Sigmoid colon (tissue), 6 donors: ENCODE measurements at regions not wholly inside any gene's neighbourhood (a gene's known extent, or its start where the extent isn't known, plus 50 kb on each side); places are given as distances from the start of the nearest gene placed in this dataset.
"Not testable (repeated sequence)": the region's sequence is repeated elsewhere in the genome, so short reads cannot be mapped to it uniquely, and the experiment has no call there.

Source experiments
- DNase-seq: peaks from one replicate; pipeline ENCODE4 v3.0.0-alpha.2; 2019
- H3K27ac ChIP-seq, 4 donors: fragments of 200-600 bp; sonication (generic); one replicate each; pipeline ENCODE4 v1.5.1; 2016 to 2019; ENCODE audit warnings: mild to moderate bottlenecking in 1 of 4
- H3K27me3 ChIP-seq, 3 donors: fragments of 200-600 bp; sonication (generic); one replicate each; pipeline ENCODE4 v1.5.1; 2019; ENCODE audit warnings: mild to moderate bottlenecking in 1 of 3
- H3K36me3 ChIP-seq, 4 donors: fragments of 200-600 bp; sonication (generic); one replicate each; pipeline ENCODE4 v1.5.1; 2016 to 2019
- H3K4me1 ChIP-seq, 4 donors: fragments of 200-600 bp; sonication (generic); one replicate each; pipeline ENCODE4 v1.5.1; 2017 to 2019
- H3K4me3 ChIP-seq, 4 donors: fragments of 200-600 bp; sonication (generic); one replicate each; pipeline ENCODE4 v1.5.1; 2017 to 2019; ENCODE audit warnings: mild to moderate bottlenecking in 2 of 4, moderate library complexity in 1 of 4
- H3K9me3 ChIP-seq, 4 donors: fragments of 200-600 bp in 3 of 4; sonication (generic) in 3 of 4; one replicate each; pipeline versions ENCODE4 v1.5.1 to v1.6.1; 2013 to 2019
- CTCF ChIP-seq, 4 experiments: fragments of 450-650 bp in 3 of 4; fragments of 200-600 bp in 1 of 4; IDR thresholded peaks; one replicate each; pipeline ENCODE4 v1.5.1; 2016 to 2019; ENCODE audit warnings: antibody characterized with exemption in 4 of 4, mild to moderate bottlenecking in 3 of 4, moderate library complexity in 2 of 4
- EP300 ChIP-seq, 4 donors: sonication (generic); formaldehyde crosslinking; IDR thresholded peaks; one replicate each; pipeline ENCODE4 v1.6.1; 2017; ENCODE audit warnings: antibody characterized with exemption in 4 of 4
- POLR2A ChIP-seq, 2 donors: fragments of 450-650 bp; IDR thresholded peaks; one replicate each; pipeline ENCODE4 v1.6.1; 2016; ENCODE audit warnings: antibody characterized with exemption in 2 of 2, mild to moderate bottlenecking in 2 of 2, moderate library complexity in 2 of 2
- POLR2AphosphoS5 ChIP-seq, 4 donors: sonication (generic); formaldehyde crosslinking; IDR thresholded peaks; one replicate each; pipeline ENCODE4 v1.6.1; 2017; ENCODE audit warnings: antibody characterized with exemption in 4 of 4
- WGBS, 2 donors: extraction: QIAGEN DNeasy Blood & Tissue Kit; methylation state at CpG; one replicate each; pipeline ENCODE4 v1.1.7; 2013; 5-methylcytosine and 5-hydroxymethylcytosine counted together
- intact Hi-C: fragments of 100-400 bp; cut with DNase I; formaldehyde crosslinking; loops from one replicate; pipeline ENCODE4 v1.15.1; 2023
- donor health status: healthy with polysubstance abuse.
- donor health status: healthy.

GRCh38 chr5:124613273-124613953 is 133.0 kb downstream of the ZNF608 start:
- intact Hi-C loops, result no loop called here
- Histone ChIP-seq H3K4me1 (no peaks in the 10 kb centered on the region), H3K4me3 (no peak overlapping the region), H3K9me3 (no peaks in the 10 kb centered on the region), H3K27me3 (no peaks in the 10 kb centered on the region), H3K36me3 (no peaks in the 10 kb centered on the region), H3K27ac (no peak overlapping the region)
- TF ChIP-seq CTCF (IDR thresholded peaks at IDR 0.05), result no peak
- no peak for TF ChIP-seq EP300 (IDR thresholded peaks at IDR 0.05)
- TF ChIP-seq POLR2A (IDR thresholded peaks at IDR 0.05), result no peak
- TF ChIP-seq POLR2AphosphoS5 (IDR thresholded peaks at IDR 0.05), result no peak
- WGBS, 2 donors, result 94% methylated on average over 3 of the region's 3 CpGs
- DNase-seq, result no peak

GRCh38 chr5:124612023-124612422 is 134.4 kb downstream of the ZNF608 start:
- H3K36me3 ChIP-seq, result no peaks in the 10 kb centered on the region
- 82 to 89% methylated on average over 7 of the region's 7 CpGs for WGBS, 2 donors
- H3K9me3 ChIP-seq, result no peaks in the 10 kb centered on the region
- H3K4me3 ChIP-seq, result no peak overlapping the region
- DNase-seq, result no peak
- H3K27me3 ChIP-seq, result no peaks in the 10 kb centered on the region
- no peak overlapping the region for H3K27ac ChIP-seq
- intact Hi-C loops, result no loop called here
- H3K4me1 ChIP-seq, result no peaks in the 10 kb centered on the region
- no peak for TF ChIP-seq POLR2AphosphoS5 (IDR thresholded peaks at IDR 0.05)
- no peak for TF ChIP-seq CTCF (IDR thresholded peaks at IDR 0.05)
- no peak for TF ChIP-seq EP300 (IDR thresholded peaks at IDR 0.05)
- no peak for TF ChIP-seq POLR2A (IDR thresholded peaks at IDR 0.05)

DNA sequence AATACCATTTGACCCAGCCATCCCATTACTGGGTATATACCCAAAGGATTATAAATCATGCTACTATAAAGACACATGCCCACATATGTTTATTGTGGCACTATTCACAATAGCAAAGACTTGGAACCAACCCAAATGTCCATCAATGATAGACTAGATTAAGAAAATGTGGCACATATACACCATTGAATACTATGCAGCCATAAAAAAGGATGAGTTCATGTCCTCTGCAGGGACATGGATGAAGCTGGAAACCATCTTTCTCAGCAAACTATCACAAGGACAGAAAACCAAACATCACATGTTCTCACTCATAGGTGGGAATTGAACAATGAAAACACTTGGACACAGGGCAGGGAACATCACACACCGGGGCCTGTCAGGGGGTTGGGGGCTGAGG is 135.2 kb downstream of the ZNF608 start:
- H3K27ac ChIP-seq, H3K27me3 ChIP-seq, H3K4me1 ChIP-seq, DNase-seq, H3K9me3 ChIP-seq, H3K4me3 ChIP-seq, intact Hi-C loops, H3K36me3 ChIP-seq: not testable (repeated sequence)
- 91 to 100% methylated on average over 1 of the region's 1 CpG for WGBS, 2 donors

DNA sequence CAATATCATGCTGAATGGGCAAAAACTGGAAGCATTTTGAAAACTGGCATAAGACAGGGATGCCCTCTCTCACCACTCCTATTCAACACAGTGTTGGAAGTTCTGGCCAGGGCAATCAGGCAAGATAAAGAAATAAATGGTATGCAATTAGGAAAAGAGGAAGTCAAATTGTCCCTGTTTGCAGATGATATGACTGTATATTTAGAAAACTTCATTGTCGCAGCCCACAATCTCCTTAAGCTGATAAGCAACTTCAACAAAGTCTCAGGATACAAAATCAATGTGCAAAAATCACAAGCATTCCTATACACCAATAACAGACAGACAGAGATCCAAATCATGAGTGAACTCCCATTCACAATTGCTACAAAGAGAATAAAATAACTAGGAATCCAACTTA is 136.8 kb downstream of the ZNF608 start:
- intact Hi-C loops, H3K27ac ChIP-seq: not testable (repeated sequence)
- 61 to 80% methylated on average over 1 of the region's 1 CpG for WGBS, 2 donors

DNA sequence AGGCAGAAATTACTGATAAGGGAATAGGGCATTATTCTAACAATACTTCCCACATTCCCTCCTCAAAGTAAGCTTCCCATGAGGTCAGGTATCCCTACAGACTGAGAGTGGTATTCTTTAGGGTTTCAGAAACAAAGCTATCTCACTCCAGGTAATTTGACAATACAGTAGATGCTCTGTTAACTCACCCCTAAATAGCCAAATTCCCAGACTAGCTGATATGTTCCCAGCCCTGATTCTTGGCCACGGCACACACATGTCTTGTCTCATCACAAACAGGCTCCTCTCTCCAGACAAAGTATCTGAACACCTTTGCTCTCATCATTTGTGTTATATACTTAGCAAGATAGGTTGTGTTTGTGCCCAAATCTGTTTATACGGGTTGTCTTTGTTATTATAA is 139.9 kb downstream of the ZNF608 start:
- H3K36me3 ChIP-seq, result no peaks in the 10 kb centered on the region
- no peak overlapping the region for H3K4me3 ChIP-seq
- no peaks in the 10 kb centered on the region for H3K27me3 ChIP-seq
- no peak overlapping the region for H3K27ac ChIP-seq
- no peak for TF ChIP-seq POLR2AphosphoS5 (IDR thresholded peaks at IDR 0.05)
- TF ChIP-seq POLR2A (IDR thresholded peaks at IDR 0.05), result no peak
- no peak for TF ChIP-seq EP300 (IDR thresholded peaks at IDR 0.05)
- TF ChIP-seq CTCF (IDR thresholded peaks at IDR 0.05), result no peak
- 96 to 98% methylated on average over 2 of the region's 2 CpGs for WGBS, 2 donors
- no peak for DNase-seq
- intact Hi-C loops, result no loop called here
- peaks cover 0 to 6% (median 3%) of the 10 kb centered on the region in 4 donors for H3K4me1 ChIP-seq
- H3K9me3 ChIP-seq, result no peaks in the 10 kb centered on the region

More for the DNA sequence above, 136.8 kb downstream of the ZNF608 start:
- not testable (repeated sequence) for DNase-seq, H3K9me3 ChIP-seq, H3K4me3 ChIP-seq, H3K27me3 ChIP-seq, H3K4me1 ChIP-seq, H3K36me3 ChIP-seq

DNA sequence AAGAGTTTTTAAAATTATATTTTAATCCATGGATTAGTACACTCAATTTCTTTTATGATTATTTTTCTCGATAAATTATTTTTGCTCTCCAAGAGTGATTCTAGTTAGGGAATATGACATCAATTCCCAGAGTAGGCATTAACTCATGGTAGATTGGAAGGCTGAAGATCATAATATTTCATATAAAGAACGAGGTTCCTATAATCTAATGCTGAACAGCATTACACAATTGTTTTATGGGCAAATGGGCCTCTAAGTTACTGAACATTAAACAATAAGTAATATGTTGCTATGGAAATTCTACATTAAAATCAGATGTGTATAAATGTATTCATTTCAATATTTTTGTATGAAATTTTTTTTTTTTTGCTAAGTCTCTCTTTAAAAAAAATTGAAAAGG is 140.3 kb downstream of the ZNF608 start:
- no peaks in the 10 kb centered on the region for H3K36me3 ChIP-seq
- no peak for TF ChIP-seq CTCF (IDR thresholded peaks at IDR 0.05)
- TF ChIP-seq POLR2A (IDR thresholded peaks at IDR 0.05), result no peak
- no peak for TF ChIP-seq EP300 (IDR thresholded peaks at IDR 0.05)
- TF ChIP-seq POLR2AphosphoS5 (IDR thresholded peaks at IDR 0.05), result no peak

More for the DNA sequence above, 140.3 kb downstream of the ZNF608 start:
- H3K27me3 ChIP-seq, result no peaks in the 10 kb centered on the region
- H3K4me3 ChIP-seq, result no peak overlapping the region
- intact Hi-C loops, result no loop called here
- WGBS, 2 donors, result 69 to 83% methylated on average over 2 of the region's 2 CpGs
- H3K4me1 ChIP-seq, result peaks cover 0 to 6% (median 3%) of the 10 kb centered on the region in 4 donors
- H3K9me3 ChIP-seq, result no peaks in the 10 kb centered on the region
- no peak for DNase-seq
- peak overlapping the region in 3 of 4 donors; percentile 27 to 38 (median 33) for H3K27ac ChIP-seq
